ENCODE measurements at regions not wholly inside any gene's neighbourhood (a gene's known extent, or its start where the extent isn't known, plus 50 kb on each side); places are given as distances from the start of the nearest gene placed in this dataset.

- TF ChIP-seq CTCF (IDR thresholded peaks at IDR 0.05) (no peak), POLR2A (IDR thresholded peaks at IDR 0.05) (no peak), EP300 (IDR thresholded peaks at IDR 0.05) (no peak)
These were observed 557.8 kb upstream of the TLE4 start for GRCh38 chr9:79013715-79014610.
